ENCODE measurements at regions not wholly inside any gene's neighbourhood (a gene's known extent, or its start where the extent isn't known, plus 50 kb on each side); places are given as distances from the start of the nearest gene placed in this dataset.

GRCh38 chr11:69563306-69563705 is 77.7 kb upstream of the CCND1 start:
- no peak for TF ChIP-seq CTCF (IDR thresholded peaks at IDR 0.05; ENCODE audit: borderline replicate concordance, insufficient read depth, low read depth, low read length)
- H3K4me3 ChIP-seq (ENCODE audit: low read depth, low read length) = no peak overlapping the region

DNA sequence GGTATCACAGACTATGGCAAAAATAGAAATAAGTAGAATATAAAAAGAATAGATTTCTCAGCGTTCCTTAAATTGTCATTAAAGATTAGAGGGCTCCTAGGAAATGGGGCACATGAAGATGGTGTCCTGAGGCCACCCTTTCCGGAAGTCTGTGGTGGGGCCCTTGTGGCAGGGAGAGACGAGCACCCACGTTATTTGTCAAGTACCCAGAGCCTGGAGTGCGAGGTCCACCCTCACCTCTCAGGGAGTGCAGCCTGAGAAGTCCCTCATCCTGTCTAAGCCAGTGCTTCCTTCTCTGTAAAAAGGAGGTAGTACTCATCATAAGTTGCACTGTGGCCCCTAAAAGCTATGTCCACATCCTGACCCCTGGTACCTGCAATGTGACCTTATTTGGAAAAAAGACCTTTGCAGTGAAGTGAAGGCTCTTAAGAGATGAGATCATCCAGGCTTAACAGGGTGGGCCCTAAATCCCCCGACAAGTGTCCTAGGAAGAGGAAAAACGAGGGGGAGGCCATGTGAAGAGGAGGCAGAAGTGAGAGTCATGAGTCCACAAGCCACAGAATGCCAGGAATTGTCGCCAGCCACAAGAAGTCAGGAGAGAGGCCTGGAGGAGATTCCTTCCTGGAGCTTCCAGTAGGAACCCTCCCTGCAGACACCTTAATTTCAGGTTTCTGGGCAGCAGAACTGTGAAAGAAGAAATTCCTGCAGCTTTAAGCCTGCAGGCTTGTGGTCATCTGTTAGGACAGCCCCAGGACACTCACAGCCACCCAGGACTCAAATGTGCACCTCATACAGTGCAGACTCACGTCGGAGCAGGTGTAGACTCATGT is 76.8 kb upstream of the CCND1 start:
- no peak for TF ChIP-seq CTCF (IDR thresholded peaks at IDR 0.05; ENCODE audit: borderline replicate concordance, insufficient read depth, low read depth, low read length)

DNA sequence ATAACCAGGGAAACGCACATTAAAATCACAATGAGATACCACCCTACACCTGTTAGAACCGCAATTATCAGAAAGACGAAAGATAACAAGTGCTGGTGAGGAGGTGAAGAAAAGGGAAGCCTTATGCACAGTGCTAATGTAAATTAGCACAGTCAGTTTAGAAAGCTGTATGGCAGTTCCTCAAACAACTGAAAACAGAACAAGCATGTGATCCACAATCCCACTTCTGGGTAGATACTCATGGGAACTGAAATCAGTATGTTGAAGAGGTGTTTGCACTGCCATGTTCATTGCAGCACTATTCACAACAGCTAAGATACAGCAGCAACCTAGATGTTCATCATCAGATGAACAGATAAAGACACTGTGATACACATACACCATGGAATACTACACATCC is 75.0 kb upstream of the CCND1 start:
- no peak for TF ChIP-seq CTCF (IDR thresholded peaks at IDR 0.05; ENCODE audit: borderline replicate concordance, insufficient read depth, low read depth, low read length)
- no peak overlapping the region for H3K4me3 ChIP-seq (ENCODE audit: low read depth, low read length)

More for the DNA sequence above, 76.8 kb upstream of the CCND1 start:
- H3K4me3 ChIP-seq (ENCODE audit: low read depth, low read length) = no peak overlapping the region

- no peak for TF ChIP-seq CTCF (IDR thresholded peaks at IDR 0.05; ENCODE audit: borderline replicate concordance, insufficient read depth, low read depth, low read length)
- H3K4me3 ChIP-seq (ENCODE audit: low read depth, low read length) = no peak overlapping the region
These were observed 72.8 kb upstream of the CCND1 start for GRCh38 chr11:69567951-69568808.

GRCh38 chr11:69568809-69569097 is 72.2 kb upstream of the CCND1 start:
- no peak for TF ChIP-seq CTCF (IDR thresholded peaks at IDR 0.05; ENCODE audit: borderline replicate concordance, insufficient read depth, low read depth, low read length)
- no peak overlapping the region for H3K4me3 ChIP-seq (ENCODE audit: low read depth, low read length)

GRCh38 chr11:69569306-69570200 is 71.4 kb upstream of the CCND1 start:
- TF ChIP-seq CTCF (IDR thresholded peaks at IDR 0.05; ENCODE audit: borderline replicate concordance, insufficient read depth, low read depth, low read length) = no peak
- no peak overlapping the region for H3K4me3 ChIP-seq (ENCODE audit: low read depth, low read length)

All from GM12875 (cell line).